Heart left ventricle (tissue), 13 donors: ENCODE measurements at regions not wholly inside any gene's neighbourhood (a gene's known extent, or its start where the extent isn't known, plus 50 kb on each side); places are given as distances from the start of the nearest gene placed in this dataset.

ENCODE experiments used
- CTCF ChIP-seq, 12 donors: fragments of 200-600 bp; sonication (generic) in 4 of 12; IDR thresholded peaks; one replicate each; pipeline versions ENCODE4 v1.5.0 to v1.8.0; 2018 to 2022; ENCODE audit warnings: antibody characterized with exemption in 12 of 12, mild to moderate bottlenecking in 5 of 12
- POLR2A ChIP-seq, 2 donors: fragments of 450-650 bp; IDR thresholded peaks; one replicate each; pipeline ENCODE4 v1.6.1; 2017; ENCODE audit warnings: antibody characterized with exemption in 2 of 2, mild to moderate bottlenecking in 2 of 2, moderate library complexity in 2 of 2
- donor health status: ischemic (EF 13 %, LVEDD 7.1; RV severe dilation, severe dysfunction).
- donor health status: DM: no; HTN: yes; CAD: no.
- donor health status: DM: no; HTN: no; CAD: no.
- donor health status: ischemic (EF 25% LVEDD 6.9; RV normal size, moderate dysfunction).
- donor health status: ischemic (EF 25% LVEDD 5.7; RV mildly dilated, moderate dysfunction).
- donor health status: ischemic (EF 35%, LVEDD 5.7; RV mildly dilated, moderate dysfunction).
- donor health status: nonischemic (EF 11% LVEDD 7.7; RV severe dilation, severe dysfunction).
- donor health status: DM: yes; HTN: yes; CAD: no.
- donor health status: PGD.
- donor health status: ischemic (EF 29% LVEDD 5.4; RV normal size, mild dysfunction).
- donor health status: nonischemic (EF 23%, LVEDD 6.1; RV moderate dilation, normal function).

DNA sequence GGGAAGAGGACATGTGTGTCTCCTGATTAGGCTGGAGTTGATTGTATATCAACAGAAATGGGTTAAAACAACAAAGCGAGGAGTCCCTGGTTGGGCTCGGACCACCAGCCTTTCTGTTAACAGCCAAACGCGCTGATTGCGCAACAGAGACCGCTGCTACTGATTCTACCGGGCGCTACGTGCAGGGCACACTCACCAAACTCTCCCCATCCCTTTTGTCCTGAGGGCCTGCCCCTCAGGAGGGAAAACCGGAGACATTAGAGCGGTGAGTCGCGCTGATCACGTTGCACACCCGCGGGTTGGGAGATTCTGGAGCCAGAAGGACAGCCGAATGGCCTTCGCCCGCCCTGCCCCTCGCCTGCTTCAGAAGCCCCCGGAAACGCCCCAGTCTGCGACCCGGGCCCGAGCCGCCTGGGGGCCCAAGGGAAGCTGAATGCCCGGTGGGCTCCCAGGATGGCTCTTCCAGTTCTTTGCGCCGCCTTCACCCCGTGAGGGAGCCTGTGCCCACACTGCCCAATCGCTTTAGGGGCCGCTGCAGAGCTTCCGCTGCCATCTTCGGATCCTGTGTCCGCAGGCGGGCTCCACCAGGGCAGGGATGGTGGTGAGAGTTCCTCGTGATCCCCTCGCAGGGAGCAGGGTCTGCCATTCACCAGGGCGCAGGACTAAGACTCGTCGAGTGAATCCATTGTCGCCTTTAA lies 165.4 kb upstream of the NBPF11 start:
- TF ChIP-seq POLR2A (IDR thresholded peaks at IDR 0.05) (no peak), CTCF (IDR thresholded peaks at IDR 0.05) (no peak)
